ENCODE measurements at regions not wholly inside any gene's neighbourhood (a gene's known extent, or its start where the extent isn't known, plus 50 kb on each side); places are given as distances from the start of the nearest gene placed in this dataset.
A peak's percentile ranks its signal among the peaks of the same experiment; 100 is the strongest.

- TF ChIP-seq, protein P1, sequence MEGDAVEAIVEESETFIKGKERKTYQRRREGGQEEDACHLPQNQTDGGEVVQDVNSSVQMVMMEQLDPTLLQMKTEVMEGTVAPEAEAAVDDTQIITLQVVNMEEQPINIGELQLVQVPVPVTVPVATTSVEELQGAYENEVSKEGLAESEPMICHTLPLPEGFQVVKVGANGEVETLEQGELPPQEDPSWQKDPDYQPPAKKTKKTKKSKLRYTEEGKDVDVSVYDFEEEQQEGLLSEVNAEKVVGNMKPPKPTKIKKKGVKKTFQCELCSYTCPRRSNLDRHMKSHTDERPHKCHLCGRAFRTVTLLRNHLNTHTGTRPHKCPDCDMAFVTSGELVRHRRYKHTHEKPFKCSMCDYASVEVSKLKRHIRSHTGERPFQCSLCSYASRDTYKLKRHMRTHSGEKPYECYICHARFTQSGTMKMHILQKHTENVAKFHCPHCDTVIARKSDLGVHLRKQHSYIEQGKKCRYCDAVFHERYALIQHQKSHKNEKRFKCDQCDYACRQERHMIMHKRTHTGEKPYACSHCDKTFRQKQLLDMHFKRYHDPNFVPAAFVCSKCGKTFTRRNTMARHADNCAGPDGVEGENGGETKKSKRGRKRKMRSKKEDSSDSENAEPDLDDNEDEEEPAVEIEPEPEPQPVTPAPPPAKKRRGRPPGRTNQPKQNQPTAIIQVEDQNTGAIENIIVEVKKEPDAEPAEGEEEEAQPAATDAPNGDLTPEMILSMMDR (IDR thresholded peaks at IDR 0.05): no peak
- Mint-ChIP-seq H3K4me3 (no peak overlapping the region), H3K36me3 (no peaks in the 10 kb centered on the region), H3K9me3 (no peaks in the 10 kb centered on the region), H3K27ac (no peak overlapping the region), H3K4me1 (peaks cover 9 to 10% of the 10 kb centered on the region in 2 donors), H3K27me3 (ENCODE audit: low read depth in 2 of 2) (peaks cover 0 to 2% of the 10 kb centered on the region in 2 donors)
- no peaks in the 10 kb centered on the region for H3K36me3 ChIP-seq (ENCODE audit: control insufficient read depth, insufficient read depth, low read length)
- H3K4me1 ChIP-seq (ENCODE audit: control insufficient read depth, insufficient read depth, low read length): no peaks in the 10 kb centered on the region
- no peak overlapping the region for H3K4me3 ChIP-seq (ENCODE audit: low read length)
- ATAC-seq (no peak), DNase-seq (no peak)
- H3K9me3 ChIP-seq (ENCODE audit: control insufficient read depth, insufficient read depth, low read length): no peaks in the 10 kb centered on the region
- no peak overlapping the region for H3K27ac ChIP-seq (ENCODE audit: low read length)
- intact Hi-C loops (cut with micrococcal nuclease): no loop called here
- 67% methylated on average over 1 of the region's 1 CpG for WGBS (ENCODE audit: insufficient coverage)
- no peaks in the 10 kb centered on the region for H3K27me3 ChIP-seq (ENCODE audit: control insufficient read depth, insufficient read depth, low read length)
Observed at GRCh38 chr2:160989778-160990177, 170.4 kb upstream of the TANK start.

DNA sequence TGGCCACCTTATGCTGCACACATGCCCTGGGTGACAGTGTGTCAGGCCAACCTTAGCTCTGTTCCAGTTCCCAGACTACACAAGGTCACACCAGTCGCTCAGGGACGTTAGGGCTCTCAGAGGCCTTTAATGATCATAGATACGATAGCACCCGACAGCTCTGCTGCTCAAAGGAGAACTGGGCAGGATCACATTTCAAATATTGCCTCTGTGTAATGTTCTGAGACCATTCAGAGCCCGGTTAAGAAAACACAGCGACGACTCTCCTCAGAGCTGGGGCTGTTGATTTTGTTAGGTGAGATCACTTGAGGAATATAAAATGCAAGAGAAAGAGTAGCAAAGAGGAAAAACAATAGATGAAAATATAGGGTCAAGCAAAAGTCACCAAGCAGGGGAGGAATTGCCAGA, 166.6 kb upstream of the TANK start:
- ATAC-seq (no peak), DNase-seq (no peak)
- Mint-ChIP-seq H3K27ac (peak overlapping the region in 1 of 2 donors; percentile 5), H3K4me3 (no peak overlapping the region), H3K9me3 (no peaks in the 10 kb centered on the region), H3K27me3 (ENCODE audit: low read depth in 2 of 2) (no peaks in the 10 kb centered on the region), H3K4me1 (peaks cover 9 to 10% of the 10 kb centered on the region in 2 donors), H3K36me3 (no peaks in the 10 kb centered on the region)
- intact Hi-C loops (cut with micrococcal nuclease): loop anchor here (1.0 kb wide), 3 partner anchors 669 to 783 kb away; no protein-coding TSS in a partner anchor
- Histone ChIP-seq H3K4me1 (ENCODE audit: control insufficient read depth, insufficient read depth, low read length) (no peaks in the 10 kb centered on the region), H3K9me3 (ENCODE audit: control insufficient read depth, insufficient read depth, low read length) (no peaks in the 10 kb centered on the region), H3K4me3 (ENCODE audit: low read length) (no peak overlapping the region), H3K27ac (ENCODE audit: low read length) (no peak overlapping the region), H3K36me3 (ENCODE audit: control insufficient read depth, insufficient read depth, low read length) (no peaks in the 10 kb centered on the region), H3K27me3 (ENCODE audit: control insufficient read depth, insufficient read depth, low read length) (no peaks in the 10 kb centered on the region)
- WGBS (ENCODE audit: insufficient coverage): 93% methylated on average over 7 of the region's 7 CpGs
- TF ChIP-seq, protein P1 (IDR thresholded peaks at IDR 0.05): no peak

DNA sequence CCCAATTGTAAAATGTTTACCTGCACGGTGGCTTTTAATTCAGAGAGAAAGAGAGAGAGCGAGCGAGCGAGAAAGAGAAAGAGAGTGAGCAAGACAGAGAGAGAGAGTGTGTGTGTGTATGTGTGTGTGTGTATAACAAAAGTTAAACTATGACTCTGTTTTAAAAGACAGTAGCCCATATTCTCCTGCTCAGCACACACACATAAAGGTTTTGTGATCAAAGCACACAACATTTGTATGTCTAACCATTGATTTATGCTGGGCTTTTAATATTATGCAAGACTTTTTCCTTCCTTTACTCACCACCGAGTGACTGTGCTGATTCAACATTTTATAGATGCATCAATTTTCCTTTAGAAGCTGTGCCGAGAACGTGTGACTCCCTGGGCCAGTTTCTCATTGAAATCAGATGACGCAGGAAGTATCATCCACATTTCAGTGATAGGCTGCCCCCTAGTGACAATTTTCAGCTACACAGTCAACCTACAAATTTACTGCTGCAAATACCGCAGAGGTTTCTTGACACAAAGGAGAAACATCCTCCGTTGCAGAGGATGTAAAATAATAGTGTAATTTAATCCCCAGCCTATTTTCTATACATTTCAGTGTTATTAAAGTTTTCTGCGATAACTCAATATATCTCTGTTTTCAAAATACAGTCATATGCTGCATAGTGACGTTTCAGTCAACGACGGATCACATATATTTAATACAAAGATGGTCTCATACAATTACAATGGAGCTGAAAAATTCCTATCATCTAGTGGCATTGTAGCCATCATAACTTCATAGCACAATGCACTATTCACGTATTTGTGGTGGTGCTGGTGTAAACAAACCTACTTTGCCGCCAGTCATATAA, 165.9 kb upstream of the TANK start:
- TF ChIP-seq, protein P1 (IDR thresholded peaks at IDR 0.05): peak; percentile 87
- WGBS (ENCODE audit: insufficient coverage): 54% methylated on average over 12 of the region's 16 CpGs
- peak; percentile 36 to 89 for DNase-seq
- no peaks in the 10 kb centered on the region for H3K9me3 ChIP-seq (ENCODE audit: control insufficient read depth, insufficient read depth, low read length)
- no peaks in the 10 kb centered on the region for H3K36me3 ChIP-seq (ENCODE audit: control insufficient read depth, insufficient read depth, low read length)
- H3K27me3 Mint-ChIP-seq (ENCODE audit: low read depth in 2 of 2): no peaks in the 10 kb centered on the region
- no peak overlapping the region for H3K4me3 ChIP-seq (ENCODE audit: low read length)
- H3K27ac ChIP-seq (ENCODE audit: low read length): no peak overlapping the region
- intact Hi-C loops (cut with micrococcal nuclease): loop anchor here (1.0 kb wide), 3 partner anchors 670 to 784 kb away; no protein-coding TSS in a partner anchor
- no peaks in the 10 kb centered on the region for H3K36me3 Mint-ChIP-seq
- H3K9me3 Mint-ChIP-seq: no peaks in the 10 kb centered on the region
- H3K4me1 Mint-ChIP-seq: peaks cover 9 to 10% of the 10 kb centered on the region in 2 donors
- peak; percentile 85 to 95 (median 94) for ATAC-seq
- H3K27me3 ChIP-seq (ENCODE audit: control insufficient read depth, insufficient read depth, low read length): no peaks in the 10 kb centered on the region
- H3K4me3 Mint-ChIP-seq: no peak overlapping the region
- peak overlapping the region in 1 of 2 donors; percentile 5 for H3K27ac Mint-ChIP-seq
- no peaks in the 10 kb centered on the region for H3K4me1 ChIP-seq (ENCODE audit: control insufficient read depth, insufficient read depth, low read length)

All from natural killer cell (primary cell).